HG03565 (cell line): ENCODE measurements at regions not wholly inside any gene's neighbourhood (a gene's known extent, or its start where the extent isn't known, plus 50 kb on each side); places are given as distances from the start of the nearest gene placed in this dataset.

Experiments used
- ATAC-seq: cut with Tn5 transposase; IDR thresholded peaks from one replicate; pipeline ENCODE4 v1.9.1; 2021; ENCODE audit warnings: mild to moderate bottlenecking, moderate library complexity; ENCODE audit not compliant: unreplicated experiment

DNA sequence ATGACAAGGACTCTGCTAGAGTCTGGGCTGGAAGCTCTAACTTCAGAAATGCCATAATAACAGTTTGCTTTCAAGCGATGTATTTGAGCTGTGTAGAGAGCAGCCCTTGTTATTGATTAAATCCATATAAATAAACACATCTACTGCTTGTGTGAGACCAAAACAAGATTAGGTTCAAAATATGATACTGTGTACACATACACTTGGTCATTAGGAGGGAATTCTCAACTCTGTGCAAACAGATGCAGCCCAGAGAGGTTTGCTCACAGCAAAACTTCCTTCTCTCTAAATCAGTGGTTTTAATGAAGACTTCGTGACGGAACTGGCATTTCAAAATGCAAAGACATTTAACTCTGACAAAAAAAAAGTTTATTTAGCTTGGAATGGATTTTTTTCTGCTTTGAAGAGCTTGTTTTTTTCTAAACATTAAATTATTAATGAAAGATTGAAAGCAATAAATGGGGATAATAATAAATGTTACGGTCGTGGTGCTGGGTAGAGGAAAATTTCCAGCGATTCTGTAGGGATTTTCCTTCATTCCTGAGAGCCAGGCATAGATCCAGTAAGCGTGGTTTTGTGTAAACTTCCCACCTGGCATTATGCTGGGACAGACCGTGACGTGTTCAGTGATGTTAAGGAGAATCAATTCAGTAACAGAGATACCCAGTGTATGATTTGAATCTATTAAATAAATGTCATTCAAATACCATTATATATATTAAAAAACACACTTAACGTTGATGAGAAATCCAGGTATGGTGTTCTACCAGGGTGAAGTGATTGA is 213.7 kb downstream of the TEX29 start:
- ATAC-seq: no peak

DNA sequence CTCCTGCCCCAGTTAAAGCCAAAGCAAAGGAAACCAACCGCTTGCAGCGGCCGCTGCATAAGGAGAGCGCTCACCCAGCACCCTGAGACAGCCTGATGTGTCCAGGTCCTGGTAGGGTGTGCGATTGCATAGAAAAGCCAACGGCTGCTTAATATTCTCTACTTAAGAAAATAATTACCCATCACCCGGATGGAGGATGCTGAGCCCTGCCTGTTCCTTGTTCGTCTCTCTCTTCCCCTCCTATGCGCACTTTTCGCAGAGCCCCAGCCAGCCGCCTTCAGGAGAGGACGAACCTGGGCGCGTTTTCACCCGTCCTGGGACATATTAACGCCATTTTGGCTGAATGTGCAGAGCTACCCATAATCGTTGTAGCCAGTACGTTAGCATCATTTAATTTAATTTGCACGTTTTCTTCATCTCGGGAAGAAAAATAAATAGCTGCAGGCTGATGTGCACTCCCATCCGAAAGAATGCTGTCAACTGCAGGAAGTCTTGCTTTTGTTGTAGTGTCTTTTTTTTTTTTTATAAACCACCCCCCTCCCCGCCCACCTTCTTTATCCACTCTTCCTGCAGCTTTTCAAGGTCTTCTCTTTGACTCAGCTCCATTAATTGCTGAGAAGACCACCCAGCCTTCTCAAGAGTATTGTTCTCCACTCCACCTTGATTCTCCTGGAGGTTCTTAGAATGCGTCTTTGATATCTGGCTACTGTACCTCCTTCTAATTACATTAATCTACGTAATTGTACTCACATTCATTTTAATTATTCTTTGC is 214.5 kb downstream of the TEX29 start:
- ATAC-seq: no peak

DNA sequence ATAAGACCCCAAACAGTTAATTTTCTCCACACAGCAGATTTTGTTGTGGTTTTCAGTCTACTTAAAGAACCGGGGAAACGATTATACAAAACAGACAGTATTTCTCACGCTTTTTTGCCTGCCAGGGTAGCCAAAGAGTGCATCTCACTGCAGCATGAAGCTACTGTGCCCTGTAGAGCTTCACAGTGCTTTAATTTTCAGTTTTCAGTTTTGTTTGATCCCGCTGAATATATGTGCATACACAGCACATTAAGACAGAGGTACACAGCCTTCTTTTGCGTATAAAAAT is 215.0 kb downstream of the TEX29 start:
- no peak for ATAC-seq

DNA sequence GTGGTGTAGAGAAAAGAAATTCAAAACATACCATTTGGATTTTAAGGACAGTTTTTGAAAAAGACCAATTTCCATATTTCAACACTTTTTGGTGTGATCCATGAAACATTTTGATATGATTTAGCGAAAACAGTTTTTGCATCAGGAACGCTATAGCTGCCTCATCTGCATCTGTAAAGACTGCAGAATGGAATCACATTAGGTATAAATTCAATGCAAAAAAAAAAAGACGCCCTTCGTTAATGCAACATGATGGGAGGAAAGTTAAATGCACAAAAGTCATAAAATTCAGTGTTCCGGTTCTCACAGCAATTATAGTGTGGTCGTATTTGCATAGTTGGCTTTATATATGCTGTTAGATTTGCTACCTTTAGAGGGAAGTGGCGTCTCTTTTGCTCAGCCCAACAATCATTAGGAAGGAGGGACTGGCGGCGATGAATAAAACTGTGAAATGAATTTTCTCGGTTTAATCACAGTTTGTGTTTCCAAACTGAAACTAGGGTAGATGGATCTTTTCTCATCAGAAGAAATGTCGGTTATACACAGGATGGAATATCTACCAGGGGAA is 215.7 kb downstream of the TEX29 start:
- ATAC-seq: no peak

DNA sequence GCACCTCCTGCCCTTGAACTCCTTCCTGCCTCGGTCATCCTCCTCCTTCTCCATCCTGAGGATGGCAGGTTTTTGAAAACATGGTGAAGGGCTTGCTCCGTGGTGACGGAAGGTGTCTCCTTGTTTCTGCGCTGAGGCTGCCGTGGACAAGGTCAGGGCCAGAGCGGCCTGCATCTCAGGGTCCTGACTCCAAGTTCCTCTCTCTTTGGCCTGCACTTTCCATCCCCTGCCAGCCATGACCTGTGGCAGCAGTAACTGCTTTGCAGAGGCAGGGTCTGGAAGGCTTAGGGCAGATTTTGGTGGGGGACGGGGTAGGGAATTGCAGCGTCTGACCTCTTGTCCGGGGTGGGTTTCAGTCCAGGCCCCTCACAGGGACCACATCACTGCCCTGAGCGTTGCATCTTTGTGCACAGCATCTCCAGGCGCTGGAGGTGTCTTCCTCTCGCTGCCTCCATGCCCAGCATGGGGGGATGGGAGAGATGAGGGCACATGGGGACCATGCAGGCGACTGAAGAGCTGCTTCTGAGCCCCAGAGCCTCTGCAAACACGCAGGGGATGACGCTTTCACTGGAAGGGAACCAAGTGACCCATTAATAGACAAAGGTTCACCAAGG is 216.8 kb downstream of the TEX29 start:
- ATAC-seq: no peak

DNA sequence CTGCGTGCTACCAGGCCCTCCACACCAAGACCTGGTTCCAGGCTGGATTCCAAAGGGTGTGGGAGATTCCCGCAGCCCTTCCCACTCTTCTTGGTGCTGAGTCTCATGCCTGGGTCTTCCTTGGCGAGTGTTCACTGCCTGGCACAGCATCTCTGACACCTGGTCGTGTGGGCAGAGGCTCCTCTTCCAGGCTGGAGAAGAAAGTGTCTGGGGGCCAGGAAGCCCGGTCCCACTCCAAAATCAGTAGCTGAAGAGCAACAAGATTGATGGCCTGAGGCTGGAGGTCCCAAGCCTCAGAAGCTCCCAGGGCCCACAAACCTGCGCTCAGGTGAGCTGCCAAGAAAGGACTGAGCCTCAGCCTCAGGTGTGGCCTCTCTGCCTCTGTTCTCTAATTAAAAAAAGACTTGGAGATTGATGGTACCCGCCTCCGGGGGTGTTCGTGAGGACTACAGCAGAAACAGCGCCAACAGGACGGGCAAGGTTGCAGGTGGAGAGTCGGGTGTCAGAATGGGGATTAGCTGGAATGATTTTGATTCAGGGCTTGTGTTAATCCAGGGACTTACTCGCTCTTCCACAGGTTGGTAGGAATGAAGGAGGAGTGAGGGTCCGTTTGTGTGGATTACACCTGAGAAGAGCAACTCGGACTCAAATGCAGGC is 217.5 kb downstream of the TEX29 start:
- no peak for ATAC-seq

DNA sequence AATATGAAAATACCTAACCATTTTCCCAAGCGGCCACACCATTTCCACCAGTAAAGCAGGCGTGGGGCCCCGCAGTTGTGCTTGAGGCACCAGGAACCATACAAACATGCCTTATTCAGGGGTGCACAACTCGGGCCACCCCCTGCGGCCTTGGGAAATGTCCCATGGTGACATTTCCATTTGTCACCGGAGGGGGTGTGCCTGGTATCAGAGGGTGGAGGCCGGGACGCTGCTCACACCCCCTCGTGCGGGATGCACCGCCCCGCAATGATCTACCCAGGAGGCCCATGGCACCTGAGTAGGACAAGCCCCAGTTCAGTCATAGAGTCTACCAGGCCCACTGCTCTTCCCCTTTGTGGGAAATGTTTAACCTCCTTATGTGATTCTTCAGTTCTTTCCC is 218.8 kb downstream of the TEX29 start:
- ATAC-seq: no peak

DNA sequence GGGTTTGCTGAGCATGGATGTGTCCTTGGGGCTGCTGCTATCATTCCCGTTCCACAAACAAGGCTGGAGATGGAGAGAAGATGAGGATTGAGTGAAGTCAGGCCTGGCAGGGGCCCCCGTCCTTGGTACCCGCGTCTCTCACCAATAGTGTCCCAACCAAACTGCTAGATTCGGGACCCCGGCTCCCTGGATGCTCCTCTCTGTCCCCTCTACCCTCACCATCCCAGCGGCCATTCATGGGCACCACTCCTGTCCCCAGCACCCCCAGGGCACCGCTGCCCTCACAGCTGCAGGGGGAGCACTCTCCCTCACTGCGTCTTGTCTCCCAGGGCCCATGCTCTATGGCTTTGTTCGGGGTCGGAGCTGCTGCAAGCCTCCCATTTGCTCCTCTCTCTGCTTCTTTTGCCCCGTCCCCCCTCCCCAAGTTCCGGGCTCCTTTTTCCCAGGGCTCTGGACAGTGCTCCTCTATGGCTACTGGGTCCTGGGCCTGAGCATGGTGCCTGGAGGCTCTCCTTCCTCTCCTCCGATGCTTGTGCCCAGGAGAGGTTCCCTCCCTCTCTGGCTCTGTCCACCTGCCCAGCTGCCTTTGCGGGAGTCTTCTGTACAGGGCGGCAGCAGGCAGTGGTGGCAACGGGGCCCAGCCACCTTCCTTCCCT is 219.5 kb downstream of the TEX29 start:
- no peak for ATAC-seq

DNA sequence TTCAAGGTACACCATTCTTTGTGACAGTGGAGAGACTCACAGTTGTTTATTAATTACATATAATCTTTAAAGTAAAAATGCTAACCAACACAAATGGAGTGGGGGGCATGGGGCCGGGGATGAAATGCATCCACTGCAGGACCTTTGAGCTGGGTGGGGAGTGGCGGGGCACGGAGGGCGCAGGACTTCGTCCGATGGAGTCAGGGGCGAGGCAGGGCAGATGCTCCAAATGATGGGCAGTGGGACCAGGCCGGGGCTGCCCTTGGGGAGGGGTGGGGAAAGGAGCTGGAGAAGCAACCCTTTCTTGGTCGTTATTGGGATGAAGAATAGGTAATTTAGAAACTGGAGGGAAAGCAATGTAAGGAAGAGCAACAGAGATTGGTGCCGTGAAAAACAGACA is 220.0 kb downstream of the TEX29 start:
- ATAC-seq: no peak

DNA sequence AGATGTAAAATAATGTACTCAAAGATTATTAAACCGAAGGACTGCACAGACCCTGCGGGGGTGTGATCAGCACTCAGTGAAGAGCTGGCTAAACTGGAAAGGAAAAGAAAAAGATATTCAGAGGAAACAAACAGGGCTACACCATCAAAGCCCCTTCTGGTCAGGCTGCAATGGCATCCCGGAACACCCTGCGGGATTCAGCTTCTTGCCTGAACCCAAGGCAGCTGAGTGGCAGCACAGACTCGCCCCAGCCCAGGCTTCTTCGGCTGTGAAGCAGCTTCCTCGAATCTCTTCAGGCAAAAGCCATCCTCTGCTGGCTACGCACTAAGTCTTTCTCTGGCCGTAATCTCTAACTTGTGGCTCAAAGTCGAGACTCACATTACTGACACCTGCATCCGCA is 220.9 kb downstream of the TEX29 start:
- ATAC-seq: no peak

DNA sequence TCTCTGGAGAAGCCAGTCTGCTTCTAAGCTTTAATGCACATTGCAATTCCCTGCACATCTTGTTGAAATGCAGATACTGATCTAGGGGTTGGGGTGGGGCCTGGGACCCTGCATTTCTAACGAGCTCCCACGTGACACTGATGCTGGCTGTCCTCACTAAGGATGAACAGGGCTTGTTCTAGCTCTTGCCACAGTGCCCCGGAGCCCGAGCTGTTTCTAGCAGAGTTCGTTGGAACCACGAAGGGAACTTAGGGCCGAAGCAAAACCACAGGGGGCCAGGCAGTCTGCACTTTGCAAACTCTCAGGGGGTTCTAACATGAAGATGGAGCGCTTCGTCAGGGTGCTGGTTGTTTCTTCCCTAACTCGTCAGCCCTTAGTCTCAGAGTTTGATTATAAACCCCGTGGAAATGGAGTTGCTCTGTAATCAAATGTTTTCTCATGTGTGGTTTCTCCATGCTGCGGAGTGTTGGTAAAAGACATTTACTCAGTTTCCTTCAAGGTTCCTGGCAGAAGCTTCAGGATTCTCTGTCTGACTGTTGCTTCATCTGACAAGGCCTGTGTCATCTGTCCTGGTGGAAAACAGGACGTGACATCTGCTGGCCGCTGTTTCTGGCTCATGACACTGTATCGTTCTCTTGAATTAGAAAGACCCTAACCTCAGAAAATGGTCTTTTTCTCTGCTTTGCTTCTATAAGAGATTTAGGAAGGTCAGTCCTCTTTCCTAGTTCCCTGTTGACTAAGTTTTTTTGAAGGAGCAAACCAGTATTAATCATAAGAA is 221.5 kb downstream of the TEX29 start:
- ATAC-seq: no peak

DNA sequence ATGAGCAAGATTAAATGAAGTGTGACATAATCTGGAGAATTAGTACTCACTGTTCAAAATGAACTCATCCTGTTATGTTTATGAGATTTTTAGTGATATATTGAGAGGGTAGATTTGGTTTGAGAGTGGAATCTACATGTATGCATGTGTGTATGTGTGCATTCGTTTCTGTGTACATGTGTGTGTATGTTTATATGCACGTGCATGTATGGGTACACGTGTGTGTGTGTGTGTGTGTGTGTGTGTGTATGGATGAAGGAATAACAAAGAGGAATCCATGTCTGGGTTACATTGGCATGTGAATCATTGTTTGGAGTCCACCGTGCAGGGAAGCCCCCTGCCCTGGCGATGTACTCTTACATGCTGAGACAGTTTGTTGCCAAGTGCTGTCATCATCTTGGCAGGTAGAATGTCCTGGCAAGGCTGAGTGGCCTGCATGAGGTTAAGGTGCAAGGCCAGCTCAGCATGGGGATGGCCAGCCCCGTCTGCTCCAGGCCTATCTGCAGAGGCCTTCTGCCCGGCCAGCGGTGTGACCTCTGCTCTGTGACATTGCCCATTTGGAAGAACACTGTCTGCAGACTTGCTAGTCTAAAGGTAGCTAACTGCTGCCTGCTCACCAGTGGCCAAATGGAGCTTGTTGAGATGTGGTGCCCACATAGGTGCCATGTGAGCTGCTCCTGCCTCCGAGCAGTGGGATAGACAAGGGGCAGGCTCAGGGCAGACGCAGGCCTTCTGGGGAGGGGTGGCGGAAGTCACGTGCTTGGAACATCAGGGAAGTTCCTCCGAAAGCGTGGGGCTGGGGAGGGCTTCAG is 222.3 kb downstream of the TEX29 start:
- ATAC-seq: no peak

DNA sequence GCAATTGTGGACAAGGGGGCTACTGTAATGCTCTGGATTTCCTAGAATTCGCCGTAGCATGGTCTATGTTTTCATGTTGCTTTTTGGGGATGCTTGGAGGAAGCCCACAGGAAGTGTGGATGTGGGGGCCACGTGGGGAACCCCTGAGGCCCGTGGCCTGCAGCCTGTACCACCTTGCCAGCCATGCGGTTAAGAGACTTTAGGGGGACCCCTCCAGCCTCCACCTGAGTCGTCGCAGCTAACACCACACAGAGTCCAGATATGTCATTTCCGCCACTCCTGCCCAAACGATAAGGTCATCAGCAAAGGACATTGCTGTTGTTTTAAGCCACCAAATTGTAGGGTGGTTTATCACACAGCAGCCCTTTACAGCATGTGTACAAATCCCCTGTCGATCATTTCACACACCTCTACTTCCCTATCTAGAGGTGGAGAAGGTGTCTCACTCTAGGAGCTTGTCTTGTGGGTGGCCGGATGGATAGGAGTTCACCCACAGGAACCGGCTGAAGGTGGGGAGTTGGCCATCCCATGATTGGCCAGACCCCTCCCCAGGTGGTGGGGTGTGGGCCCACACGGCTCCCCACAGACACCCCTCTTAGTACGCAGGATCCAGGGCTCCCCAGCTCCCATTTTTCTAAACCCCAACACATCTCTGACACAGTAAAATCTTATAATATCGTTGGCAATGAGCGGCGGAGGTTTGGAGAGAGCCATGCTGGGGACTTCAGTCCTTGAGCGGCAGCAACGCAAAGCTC is 226.7 kb downstream of the TEX29 start:
- ATAC-seq: no peak

DNA sequence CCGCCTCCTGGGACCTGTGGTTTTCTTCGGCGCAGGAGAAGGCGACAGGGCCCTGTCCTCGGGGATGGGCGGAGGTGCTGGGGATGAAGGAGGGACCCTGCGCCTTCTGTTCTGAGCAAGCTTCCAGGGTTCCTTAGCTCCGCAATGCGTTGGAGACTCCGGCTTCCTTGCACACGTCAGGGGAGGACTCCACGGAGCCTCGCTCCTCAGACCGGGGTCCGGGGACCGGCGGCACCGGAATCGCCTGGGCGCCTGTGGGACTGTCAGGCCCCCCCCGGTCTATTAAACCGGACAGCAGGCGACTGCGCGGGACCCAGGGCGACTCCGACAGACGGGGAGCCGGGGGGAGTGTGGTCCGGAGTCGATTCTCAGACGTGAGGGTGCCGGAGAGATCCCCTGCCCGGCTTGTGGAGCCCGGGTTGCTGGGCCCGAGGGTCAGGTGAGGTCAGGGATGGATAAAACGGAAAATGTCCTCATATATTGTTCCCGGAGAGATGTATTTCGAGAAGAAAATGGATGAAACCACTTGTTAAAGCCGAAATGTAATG is 227.4 kb downstream of the TEX29 start:
- ATAC-seq: no peak

DNA sequence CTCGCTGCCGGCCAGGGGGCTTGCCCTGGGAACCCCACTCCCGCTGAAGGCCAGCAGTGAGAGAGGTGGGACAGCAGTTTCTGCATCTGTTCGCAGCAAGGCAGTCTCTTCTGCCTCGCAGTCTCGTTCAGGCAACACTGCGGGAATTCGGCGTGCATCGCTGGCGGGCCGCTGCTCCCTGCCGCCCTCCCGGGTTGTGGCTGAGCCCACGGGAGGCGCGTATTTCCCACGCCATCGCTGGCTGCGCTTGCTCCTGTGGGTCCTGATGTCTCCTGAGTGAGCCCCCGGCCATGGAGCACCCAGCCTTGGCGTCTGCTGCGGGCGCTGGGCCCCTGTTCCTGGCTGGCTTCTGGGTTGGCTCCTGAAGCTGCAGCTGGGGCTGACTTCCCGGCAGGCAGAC is 227.9 kb downstream of the TEX29 start:
- no peak for ATAC-seq

DNA sequence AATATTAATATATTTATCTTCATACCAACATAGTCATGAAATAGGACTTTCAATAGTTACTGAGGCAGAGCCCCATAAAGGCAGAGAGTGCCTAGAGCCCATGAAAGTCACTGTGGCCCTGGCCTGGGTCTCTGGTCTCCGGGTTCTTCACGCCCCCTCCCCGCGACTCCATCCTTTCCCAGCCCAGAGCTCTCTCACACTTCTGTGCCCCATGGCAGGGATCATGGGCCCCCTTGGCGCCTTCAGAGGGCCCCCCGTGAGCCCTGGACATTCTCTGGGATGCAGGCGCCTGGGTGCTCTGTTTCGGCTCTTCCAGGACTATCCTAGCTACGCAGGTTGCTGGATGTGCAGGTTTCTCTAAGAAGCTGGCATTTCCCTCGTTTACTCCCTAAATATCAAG is 228.4 kb downstream of the TEX29 start:
- ATAC-seq: no peak

DNA sequence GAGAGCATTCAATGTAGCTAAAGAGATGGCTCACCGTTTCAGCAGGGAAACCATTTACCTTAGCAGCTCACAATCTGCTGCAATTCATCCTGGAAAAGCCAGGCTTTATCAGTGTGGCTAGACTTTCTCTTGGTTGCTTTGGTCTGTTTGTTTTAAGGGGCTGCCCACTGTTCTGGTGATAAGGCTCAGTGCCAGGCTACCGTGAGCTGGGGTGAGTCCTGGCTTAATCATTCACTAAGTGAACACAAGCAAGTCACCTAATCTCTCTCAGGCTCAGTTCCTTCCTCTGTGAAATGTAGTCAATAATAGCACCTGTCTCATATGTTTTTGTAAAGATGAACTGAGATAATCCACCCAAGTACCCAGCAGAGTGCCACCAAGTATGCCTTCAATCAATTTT is 229.0 kb downstream of the TEX29 start:
- no peak for ATAC-seq

DNA sequence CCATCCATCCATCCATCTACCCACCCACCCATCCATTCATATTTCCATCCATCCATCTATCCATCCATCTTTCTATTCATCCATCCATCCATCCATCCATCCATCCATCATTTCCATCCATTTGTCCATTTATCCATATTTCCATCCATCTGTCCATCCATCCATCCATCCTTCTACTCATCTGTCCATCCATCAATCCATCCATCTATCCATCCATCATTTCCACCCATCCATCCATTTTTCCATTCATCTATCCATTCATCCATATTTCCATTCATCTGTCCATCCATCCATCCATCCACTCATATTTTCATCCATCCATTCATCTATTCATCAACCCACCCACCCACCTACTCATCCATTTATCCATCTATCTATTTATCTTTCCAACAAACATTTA is 229.6 kb downstream of the TEX29 start:
- ATAC-seq: no peak
